HG03196 (cell line): ENCODE measurements at regions not wholly inside any gene's neighbourhood (a gene's known extent, or its start where the extent isn't known, plus 50 kb on each side); places are given as distances from the start of the nearest gene placed in this dataset.

Experiments used
- ATAC-seq: cut with Tn5 transposase; IDR thresholded peaks from one replicate; pipeline ENCODE4 v1.9.1; 2021; ENCODE audit not compliant: unreplicated experiment

- no peak for ATAC-seq
Measured at GRCh38 chr16:86444661-86445060, 65.7 kb upstream of the FOXF1 start.

- ATAC-seq: no peak
Measured at GRCh38 chr16:86446279-86446678, 64.0 kb upstream of the FOXF1 start.

GRCh38 chr16:86447228-86447627, 63.1 kb upstream of the FOXF1 start:
- no peak for ATAC-seq

GRCh38 chr16:86448306-86448890, 61.9 kb upstream of the FOXF1 start:
- no peak for ATAC-seq

- no peak for ATAC-seq
Measured at GRCh38 chr16:86449446-86450095, 60.8 kb upstream of the FOXF1 start.

- no peak for ATAC-seq
Measured at GRCh38 chr16:86450691-86451090, 59.6 kb upstream of the FOXF1 start.

- ATAC-seq: no peak
Measured at GRCh38 chr16:86452451-86452850, 57.9 kb upstream of the FOXF1 start.

- ATAC-seq: no peak
Measured at GRCh38 chr16:86455116-86455515, 55.2 kb upstream of the FOXF1 start.

- ATAC-seq: no peak
Measured at GRCh38 chr16:86455640-86456039, 54.7 kb upstream of the FOXF1 start.

GRCh38 chr16:86457501-86458148, 52.7 kb upstream of the FOXF1 start:
- ATAC-seq: no peak

- ATAC-seq: no peak
Measured at GRCh38 chr16:86458149-86458777, 52.1 kb upstream of the FOXF1 start.

- no peak for ATAC-seq
Measured at GRCh38 chr16:86459266-86459665, 51.1 kb upstream of the FOXF1 start.
